OCI-LY7 (cell line): ENCODE measurements at regions not wholly inside any gene's neighbourhood (a gene's known extent, or its start where the extent isn't known, plus 50 kb on each side); places are given as distances from the start of the nearest gene placed in this dataset.

Experiments used
- BruUV-seq: library from RNA; stranded (reverse); fragments of 400-500 nt; replicated peaks from 2 replicates; lab custom pipeline; 2021; lab: Mats Ljungman, UMichigan
- CTCF ChIA-PET: fragments of 300-600 bp; sonication (Branson Sonifier 250); formaldehyde crosslinking; loops from one replicate; lab custom pipeline; 2022; ENCODE audit warnings: antibody characterized with exemption; ENCODE audit not compliant: unreplicated experiment; lab: Charles Lee
- POLR2A ChIA-PET: fragments of 300-600 bp; sonication (Branson Sonifier 250); formaldehyde crosslinking; loops from one replicate; lab custom pipeline; 2022; ENCODE audit warnings: antibody characterized with exemption; lab: Charles Lee
- DNase-seq: peaks from one replicate; pipeline ENCODE4 v3.0.0-alpha.2; 2015; ENCODE audit warnings: low spot score
- H2AFZ ChIP-seq: fragments of 200-600 bp; sonication (generic), shearing (Covaris generic); 2 replicates; pipeline ENCODE4 v1.6.1; 2014; ENCODE audit warnings: mild to moderate bottlenecking, antibody characterized with exemption, low read length, moderate library complexity
- H3K27ac ChIP-seq: fragments of 200-600 bp; sonication (generic); 2 replicates; pipeline ENCODE4 v1.5.1; 2014; ENCODE audit warnings: mixed run types, low read depth, mild to moderate bottlenecking, moderate library complexity, low read length, inconsistent platforms; ENCODE audit not compliant: poor library complexity, severe bottlenecking
- H3K36me3 ChIP-seq: fragments of 200-600 bp; sonication (generic); 2 replicates; pipeline ENCODE4 v1.6.1; 2014; ENCODE audit warnings: mild to moderate bottlenecking, antibody characterized with exemption, low read length, moderate library complexity, mixed read lengths; ENCODE audit not compliant: insufficient read depth
- H3K4me1 ChIP-seq: fragments of 200-600 bp; sonication (generic); 2 replicates; pipeline ENCODE4 v1.5.1; 2014; ENCODE audit warnings: mild to moderate bottlenecking, low read length; ENCODE audit not compliant: insufficient read depth, poor library complexity, severe bottlenecking
- H3K4me2 ChIP-seq: fragments of 200-600 bp; sonication (generic); 2 replicates; pipeline ENCODE4 v1.6.1; 2014; ENCODE audit warnings: mild to moderate bottlenecking, low read length
- H3K4me3 ChIP-seq: fragments of 200-600 bp; sonication (generic); 2 replicates; pipeline ENCODE4 v1.5.1; 2014; ENCODE audit warnings: mild to moderate bottlenecking, low read depth, low read length; ENCODE audit not compliant: poor library complexity, severe bottlenecking
- H3K79me2 ChIP-seq: fragments of 200-600 bp; sonication (generic); 2 replicates; pipeline ENCODE4 v1.6.1; 2016; ENCODE audit warnings: low read depth, mild to moderate bottlenecking, low read length, moderate library complexity, mixed read lengths; ENCODE audit not compliant: insufficient read depth
- H3K9me2 ChIP-seq: fragments of 200-600 bp; sonication (generic); 2 replicates; pipeline ENCODE4 v1.6.1; 2016; ENCODE audit warnings: mild to moderate bottlenecking, low read length, mixed read lengths; ENCODE audit not compliant: insufficient read depth
- H3K9me3 ChIP-seq: fragments of 200-600 bp; sonication (generic); 2 replicates; pipeline ENCODE4 v1.6.1; 2014; ENCODE audit warnings: mild to moderate bottlenecking, mixed run types, low read length, mixed read lengths
- H4K20me1 ChIP-seq: fragments of 200-600 bp; sonication (generic); 2 replicates; pipeline ENCODE4 v1.6.1; 2014; ENCODE audit warnings: mild to moderate bottlenecking, antibody characterized with exemption, low read length, moderate library complexity, mixed read lengths; ENCODE audit not compliant: insufficient read depth
- EZH2phosphoT487 ChIP-seq: fragments of 200-600 bp; sonication (generic); IDR thresholded peaks from 2 replicates; pipeline ENCODE4 v1.6.1; 2018; ENCODE audit warnings: low read depth, borderline replicate concordance, mild to moderate bottlenecking, mixed run types, antibody characterized with exemption, low read length, moderate library complexity, mixed read lengths
- intact Hi-C: fragments of 100-400 bp; cut with micrococcal nuclease; formaldehyde crosslinking; loops from one replicate; pipeline ENCODE4 v1.10.0; 2022; ENCODE audit not compliant: unreplicated experiment
- TF ChIP-seq, protein P1 (sequence below): fragments of 200-600 bp; sonication (generic); conservative IDR thresholded peaks from 2 replicates; pipeline ENCODE4 v1.5.1; 2014; ENCODE audit warnings: mild to moderate bottlenecking, antibody characterized with exemption, low read length, moderate library complexity, mixed read lengths

DNA sequence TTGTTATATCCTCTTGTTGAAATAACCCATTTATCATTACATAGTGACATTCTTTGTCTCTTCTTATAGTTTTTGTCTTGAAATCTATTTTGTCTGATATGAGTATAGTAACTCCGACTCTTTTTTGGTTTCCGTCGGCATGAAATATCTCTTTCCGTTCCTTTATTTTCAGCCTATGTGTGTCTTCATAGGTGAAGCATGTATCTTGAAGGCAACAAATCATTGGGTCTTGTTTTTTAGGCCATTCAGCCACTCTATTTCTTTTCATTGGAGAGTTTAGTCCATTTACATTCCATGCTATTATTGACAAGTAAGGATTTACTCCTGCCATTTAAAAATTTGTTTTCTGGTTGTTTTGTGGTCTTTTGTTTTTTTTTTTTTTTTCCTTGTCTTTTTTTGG, 441.9 kb upstream of the KAZN start:
- H2AFZ ChIP-seq, result no peak overlapping the region
- H3K79me2 ChIP-seq, result no peaks in the 10 kb centered on the region
- no peaks in the 10 kb centered on the region for H3K4me1 ChIP-seq
- no peak overlapping the region for H3K4me2 ChIP-seq
- H3K27ac ChIP-seq, result no peak overlapping the region
- H4K20me1 ChIP-seq, result no peaks in the 10 kb centered on the region
- H3K36me3 ChIP-seq, result no peaks in the 10 kb centered on the region; the same call in 1 of the 2 replicates
- H3K4me3 ChIP-seq, result no peak overlapping the region
- ChIA-PET POLR2A (no interaction called here), CTCF (no interaction called here)
- intact Hi-C loops, result no loop called here
- H3K9me3 ChIP-seq, result peaks cover 28% of the 10 kb centered on the region; the same call in 1 of the 2 replicates
- BruUV-seq, result no TSS peak
- TF ChIP-seq EZH2phosphoT487, result no peak
- DNase-seq, result no peak
- no peaks in the 10 kb centered on the region for H3K9me2 ChIP-seq

DNA sequence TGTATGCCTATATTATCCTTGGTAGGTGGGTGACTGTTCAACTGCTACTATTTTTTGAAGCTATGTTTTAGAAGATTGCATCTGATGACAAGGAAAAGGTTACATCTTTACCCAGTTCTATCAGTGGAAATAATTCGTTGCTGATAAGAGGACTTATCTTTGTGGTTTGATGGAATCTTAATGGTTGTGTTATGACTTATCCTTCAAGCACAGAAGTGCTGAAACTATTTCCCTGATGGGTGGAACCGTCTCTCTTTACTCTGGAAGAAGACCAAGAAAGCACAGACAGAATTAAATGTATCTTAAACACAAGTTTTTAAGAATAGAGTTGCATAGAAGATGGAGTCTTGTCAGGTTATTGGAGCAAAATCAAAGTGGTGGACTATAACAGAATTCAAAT, 437.7 kb upstream of the KAZN start:
- DNase-seq, result no peak
- POLR2A ChIA-PET, result interaction anchor here (1.0 kb wide), 1 partner anchor 28 kb away, joined by 4 read pairs; no protein-coding TSS in a partner anchor
- no peaks in the 10 kb centered on the region; the same call in 1 of the 2 replicates for H3K36me3 ChIP-seq
- intact Hi-C loops, result no loop called here
- H3K4me1 ChIP-seq, result peaks cover 11% of the 10 kb centered on the region
- no peaks in the 10 kb centered on the region for H3K79me2 ChIP-seq
- H4K20me1 ChIP-seq, result no peaks in the 10 kb centered on the region
- CTCF ChIA-PET, result no interaction called here
- no peak overlapping the region for H3K4me2 ChIP-seq
- no peak overlapping the region for H3K4me3 ChIP-seq
- TF ChIP-seq, protein P1, sequence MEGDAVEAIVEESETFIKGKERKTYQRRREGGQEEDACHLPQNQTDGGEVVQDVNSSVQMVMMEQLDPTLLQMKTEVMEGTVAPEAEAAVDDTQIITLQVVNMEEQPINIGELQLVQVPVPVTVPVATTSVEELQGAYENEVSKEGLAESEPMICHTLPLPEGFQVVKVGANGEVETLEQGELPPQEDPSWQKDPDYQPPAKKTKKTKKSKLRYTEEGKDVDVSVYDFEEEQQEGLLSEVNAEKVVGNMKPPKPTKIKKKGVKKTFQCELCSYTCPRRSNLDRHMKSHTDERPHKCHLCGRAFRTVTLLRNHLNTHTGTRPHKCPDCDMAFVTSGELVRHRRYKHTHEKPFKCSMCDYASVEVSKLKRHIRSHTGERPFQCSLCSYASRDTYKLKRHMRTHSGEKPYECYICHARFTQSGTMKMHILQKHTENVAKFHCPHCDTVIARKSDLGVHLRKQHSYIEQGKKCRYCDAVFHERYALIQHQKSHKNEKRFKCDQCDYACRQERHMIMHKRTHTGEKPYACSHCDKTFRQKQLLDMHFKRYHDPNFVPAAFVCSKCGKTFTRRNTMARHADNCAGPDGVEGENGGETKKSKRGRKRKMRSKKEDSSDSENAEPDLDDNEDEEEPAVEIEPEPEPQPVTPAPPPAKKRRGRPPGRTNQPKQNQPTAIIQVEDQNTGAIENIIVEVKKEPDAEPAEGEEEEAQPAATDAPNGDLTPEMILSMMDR, result no peak
- TF ChIP-seq EZH2phosphoT487, result no peak
- BruUV-seq, result no TSS peak
- H3K9me2 ChIP-seq, result no peaks in the 10 kb centered on the region
- peaks cover 39% of the 10 kb centered on the region; the same call in 1 of the 2 replicates for H3K9me3 ChIP-seq
- no peak overlapping the region for H3K27ac ChIP-seq
- no peak overlapping the region for H2AFZ ChIP-seq

DNA sequence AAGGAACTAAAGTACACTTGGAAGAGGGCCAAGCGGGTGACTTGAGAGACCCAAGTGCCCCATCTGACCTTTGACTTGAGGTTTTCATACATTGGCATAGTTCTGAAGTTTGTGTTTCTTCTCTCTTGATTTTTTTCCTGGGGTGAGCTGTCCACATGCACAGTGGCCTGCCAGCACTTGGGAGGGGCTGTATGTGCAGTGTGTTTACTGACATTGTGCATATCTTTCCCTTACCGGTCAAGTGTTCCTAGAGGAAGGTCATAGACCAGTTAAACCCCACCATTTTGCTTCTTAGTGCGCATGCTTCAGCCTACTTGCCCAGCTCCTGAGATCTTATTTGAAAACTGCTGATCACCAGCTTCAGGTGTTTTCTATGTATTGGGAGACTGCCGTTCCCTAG, 435.2 kb upstream of the KAZN start:
- H2AFZ ChIP-seq, result no peak overlapping the region
- H3K9me3 ChIP-seq, result peaks cover 20% of the 10 kb centered on the region; the same call in 1 of the 2 replicates
- DNase-seq, result no peak
- H3K27ac ChIP-seq, result no peak overlapping the region
- BruUV-seq, result no TSS peak
- no peak overlapping the region for H3K4me2 ChIP-seq
- peaks cover 12% of the 10 kb centered on the region for H3K4me1 ChIP-seq
- ChIA-PET POLR2A (no interaction called here), CTCF (no interaction called here)
- no peaks in the 10 kb centered on the region for H4K20me1 ChIP-seq
- no peaks in the 10 kb centered on the region for H3K9me2 ChIP-seq
- H3K4me3 ChIP-seq, result no peak overlapping the region
- no peaks in the 10 kb centered on the region; the same call in 1 of the 2 replicates for H3K36me3 ChIP-seq
- intact Hi-C loops, result no loop called here
- no peak for TF ChIP-seq EZH2phosphoT487
- TF ChIP-seq, protein P1, result no peak
- H3K79me2 ChIP-seq, result no peaks in the 10 kb centered on the region
